ENCODE measurements at regions not wholly inside any gene's neighbourhood (a gene's known extent, or its start where the extent isn't known, plus 50 kb on each side); places are given as distances from the start of the nearest gene placed in this dataset.

DNA sequence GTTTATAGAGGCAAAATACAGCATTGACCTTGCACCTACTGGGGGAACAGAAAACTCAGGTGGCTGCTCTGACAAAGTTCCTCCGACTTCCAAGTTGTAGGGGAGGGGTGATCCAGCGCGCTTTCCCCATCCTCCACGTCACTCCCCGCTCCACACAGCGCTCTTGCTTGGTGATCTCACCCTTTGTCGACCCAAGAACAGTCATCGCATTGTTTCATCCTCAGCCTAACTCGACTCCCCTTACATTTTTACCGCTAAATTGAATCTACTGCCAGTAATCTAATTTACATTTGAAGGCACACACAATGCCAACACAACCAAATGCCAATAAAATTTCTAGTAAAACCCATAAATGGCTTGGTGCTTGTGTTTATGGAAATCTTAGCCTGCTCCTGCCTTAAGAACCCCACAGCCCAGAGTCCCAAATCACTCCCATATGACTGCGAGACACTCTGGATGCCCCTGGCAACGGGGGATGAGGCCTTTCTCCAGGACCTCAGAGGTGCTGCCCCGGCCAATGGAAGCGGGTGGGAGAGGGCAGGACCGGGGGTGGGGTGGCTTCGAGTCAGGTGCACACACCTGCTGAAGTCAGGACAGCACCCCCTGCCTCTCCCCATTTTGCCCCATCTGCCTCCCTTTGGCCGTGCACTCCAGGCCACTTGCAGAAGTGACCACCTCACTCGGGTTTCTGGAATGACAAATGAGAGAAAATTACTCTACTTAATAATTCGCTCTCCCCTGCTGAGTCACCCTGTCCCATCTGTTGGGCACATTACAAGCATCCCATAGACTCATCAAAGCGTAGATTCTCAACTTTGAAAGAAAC, 98.2 kb upstream of the GSC start:
- TF ChIP-seq ARNTL (CRISPR knock-in tag; IDR thresholded peaks at IDR 0.05; ENCODE audit: borderline replicate concordance, low read depth), result no peak
- TF ChIP-seq POU6F1 (CRISPR knock-in tag; IDR thresholded peaks at IDR 0.05; ENCODE audit: borderline replicate concordance, low read depth), result no peak
- TF ChIP-seq ZC3H10 (CRISPR knock-in tag; IDR thresholded peaks at IDR 0.05), result no peak
- TF ChIP-seq ESRRG (CRISPR knock-in tag; IDR thresholded peaks at IDR 0.05), result no peak
- TF ChIP-seq OSR1 (CRISPR knock-in tag; IDR thresholded peaks at IDR 0.05), result no peak
- no peak for TF ChIP-seq PATZ1 (CRISPR knock-in tag; IDR thresholded peaks at IDR 0.05; ENCODE audit: borderline replicate concordance)
- no peak for TF ChIP-seq PPARA (CRISPR knock-in tag; IDR thresholded peaks at IDR 0.05; ENCODE audit: borderline replicate concordance)
- TF ChIP-seq ZFP3 (CRISPR knock-in tag; IDR thresholded peaks at IDR 0.05), result no peak
- TF ChIP-seq TOX (CRISPR knock-in tag; IDR thresholded peaks at IDR 0.05; ENCODE audit: borderline replicate concordance), result no peak
- no peak for TF ChIP-seq ZNF565 (CRISPR knock-in tag; conservative IDR thresholded peaks at IDR 0.05; ENCODE audit: low read depth)
- no peak for TF ChIP-seq ZNF70 (CRISPR knock-in tag; IDR thresholded peaks at IDR 0.05)
- TF ChIP-seq TCF4 (CRISPR knock-in tag; IDR thresholded peaks at IDR 0.05; ENCODE audit: borderline replicate concordance), result no peak
